Prostate gland (tissue), 2 donors: ENCODE measurements at regions not wholly inside any gene's neighbourhood (a gene's known extent, or its start where the extent isn't known, plus 50 kb on each side); places are given as distances from the start of the nearest gene placed in this dataset.

Experiments
- DNase-seq: peaks from one replicate; pipeline ENCODE4 v3.0.0-alpha.2; 2019; ENCODE audit warnings: low spot score
- H3K27ac ChIP-seq, 2 donors: fragments of 200-600 bp; sonication (generic); 2 replicates each; pipeline ENCODE4 v1.5.1; 2017 to 2019
- H3K27me3 ChIP-seq: fragments of 200-600 bp; sonication (generic); replicated peaks from 2 replicates; pipeline ENCODE4 v1.5.1; 2019; ENCODE audit not compliant: insufficient read depth
- H3K36me3 ChIP-seq, 2 donors: fragments of 200-600 bp; sonication (generic); 1 replicate in 1 of 2; 2 replicates in 1 of 2; pipeline versions ENCODE4 v1.5.1 to v1.8.1; 2017 to 2019
- H3K4me1 ChIP-seq: fragments of 200-600 bp; sonication (generic); replicated peaks from 2 replicates; pipeline ENCODE4 v1.5.1; 2019
- H3K4me3 ChIP-seq, 2 donors: fragments of 200-600 bp; sonication (generic); 2 replicates each; pipeline ENCODE4 v1.5.1; 2017 to 2019
- H3K9me3 ChIP-seq: fragments of 200-600 bp; sonication (generic); 2 replicates; pipeline ENCODE4 v1.5.1; 2017
- POLR2A ChIP-seq: fragments of 450-650 bp; IDR thresholded peaks from one replicate; pipeline ENCODE4 v1.6.1; 2016; ENCODE audit warnings: antibody characterized with exemption, mild to moderate bottlenecking
- POLR2AphosphoS5 ChIP-seq: sonication (generic); formaldehyde crosslinking; IDR thresholded peaks from one replicate; pipeline ENCODE4 v1.6.1; 2017; ENCODE audit warnings: antibody characterized with exemption
- WGBS: methylation state at CpG from one replicate; pipeline ENCODE4 v1.1.5; 2018; 5-methylcytosine and 5-hydroxymethylcytosine counted together
- intact Hi-C: fragments of 100-400 bp; cut with DNase I; formaldehyde crosslinking; loops from one replicate; pipeline ENCODE4 v1.14.2; 2022
- TF ChIP-seq, protein P1 (sequence below), 4 experiments: fragments of 200-600 bp in 2 of 4; fragments of 450-650 bp in 2 of 4; sonication (generic) in 2 of 4; IDR thresholded peaks; 1 replicate in 3 of 4; 2 replicates in 1 of 4; pipeline ENCODE4 v1.5.1; 2016 to 2019; ENCODE audit warnings: antibody characterized with exemption in 4 of 4, mild to moderate bottlenecking in 2 of 4, moderate library complexity in 2 of 4

DNA sequence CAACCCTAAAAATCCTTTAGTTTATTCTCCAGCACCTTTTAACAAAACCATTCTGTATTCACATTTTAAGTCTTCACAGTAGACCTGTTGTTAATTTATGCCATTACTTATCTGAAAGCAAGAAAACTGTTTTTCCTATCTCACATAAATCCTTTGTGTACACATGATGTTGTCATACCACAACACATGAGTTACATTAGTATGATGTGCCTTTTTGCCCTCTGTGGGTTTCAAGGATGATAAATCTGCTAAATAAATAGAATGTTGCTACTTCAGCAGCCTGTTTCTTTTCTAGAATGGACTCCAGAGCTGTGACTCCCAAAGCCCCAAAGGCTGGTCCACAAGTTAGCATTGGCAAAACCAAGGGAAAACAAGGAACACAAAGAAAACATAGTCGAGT, 151.6 kb downstream of the SERPINI1 start:
- intact Hi-C loops = loop anchor here (10.0 kb wide), 1 partner anchor 502 kb away; the partner anchor contains the start of gene ZBBX
- 37% methylated on average over 1 of the region's 1 CpG for whole genome bisulfite sequencing
- H3K4me1 ChIP-seq = no peaks in the 10 kb centered on the region
- TF ChIP-seq POLR2A = no peak
- no peak for TF ChIP-seq POLR2AphosphoS5
- TF ChIP-seq, protein P1, sequence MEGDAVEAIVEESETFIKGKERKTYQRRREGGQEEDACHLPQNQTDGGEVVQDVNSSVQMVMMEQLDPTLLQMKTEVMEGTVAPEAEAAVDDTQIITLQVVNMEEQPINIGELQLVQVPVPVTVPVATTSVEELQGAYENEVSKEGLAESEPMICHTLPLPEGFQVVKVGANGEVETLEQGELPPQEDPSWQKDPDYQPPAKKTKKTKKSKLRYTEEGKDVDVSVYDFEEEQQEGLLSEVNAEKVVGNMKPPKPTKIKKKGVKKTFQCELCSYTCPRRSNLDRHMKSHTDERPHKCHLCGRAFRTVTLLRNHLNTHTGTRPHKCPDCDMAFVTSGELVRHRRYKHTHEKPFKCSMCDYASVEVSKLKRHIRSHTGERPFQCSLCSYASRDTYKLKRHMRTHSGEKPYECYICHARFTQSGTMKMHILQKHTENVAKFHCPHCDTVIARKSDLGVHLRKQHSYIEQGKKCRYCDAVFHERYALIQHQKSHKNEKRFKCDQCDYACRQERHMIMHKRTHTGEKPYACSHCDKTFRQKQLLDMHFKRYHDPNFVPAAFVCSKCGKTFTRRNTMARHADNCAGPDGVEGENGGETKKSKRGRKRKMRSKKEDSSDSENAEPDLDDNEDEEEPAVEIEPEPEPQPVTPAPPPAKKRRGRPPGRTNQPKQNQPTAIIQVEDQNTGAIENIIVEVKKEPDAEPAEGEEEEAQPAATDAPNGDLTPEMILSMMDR (IDR thresholded peaks at IDR 0.05) = no peak
- no peaks in the 10 kb centered on the region for H3K36me3 ChIP-seq
- H3K27me3 ChIP-seq = no peaks in the 10 kb centered on the region
- H3K27ac ChIP-seq = no peak overlapping the region
- no peak overlapping the region for H3K4me3 ChIP-seq
- no peak for DNase-seq
- no peaks in the 10 kb centered on the region for H3K9me3 ChIP-seq

DNA sequence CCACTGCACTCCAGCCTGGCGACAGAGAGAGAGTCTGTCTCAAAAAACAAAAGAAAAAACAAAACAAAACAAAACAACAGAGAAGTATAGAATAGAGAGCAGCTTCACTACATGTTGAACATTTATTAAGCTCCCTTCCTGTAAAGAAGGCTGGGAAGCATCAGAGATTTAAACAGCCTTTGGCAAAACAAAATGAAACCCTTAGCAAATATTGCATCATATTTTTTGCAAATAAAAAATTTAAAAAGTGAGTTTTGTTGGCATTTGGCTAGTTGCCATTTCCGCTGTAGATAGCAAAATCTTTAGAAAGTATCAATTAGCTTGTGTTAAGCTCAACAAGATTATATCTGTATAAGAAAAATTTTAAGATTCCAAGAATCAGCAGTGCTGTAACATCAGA, 151.2 kb downstream of the SERPINI1 start:
- intact Hi-C loops = loop anchor here (10.0 kb wide), 1 partner anchor 502 kb away; the partner anchor contains the start of gene ZBBX
- Histone ChIP-seq H3K9me3 (no peaks in the 10 kb centered on the region), H3K27me3 (no peaks in the 10 kb centered on the region), H3K4me3 (no peak overlapping the region), H3K27ac (no peak overlapping the region), H3K4me1 (no peaks in the 10 kb centered on the region), H3K36me3 (no peaks in the 10 kb centered on the region)
- WGBS = 47% methylated on average over 2 of the region's 2 CpGs
- TF ChIP-seq POLR2AphosphoS5 = no peak
- TF ChIP-seq POLR2A = no peak
- TF ChIP-seq, protein P1 (IDR thresholded peaks at IDR 0.05) = no peak
- DNase-seq = no peak

DNA sequence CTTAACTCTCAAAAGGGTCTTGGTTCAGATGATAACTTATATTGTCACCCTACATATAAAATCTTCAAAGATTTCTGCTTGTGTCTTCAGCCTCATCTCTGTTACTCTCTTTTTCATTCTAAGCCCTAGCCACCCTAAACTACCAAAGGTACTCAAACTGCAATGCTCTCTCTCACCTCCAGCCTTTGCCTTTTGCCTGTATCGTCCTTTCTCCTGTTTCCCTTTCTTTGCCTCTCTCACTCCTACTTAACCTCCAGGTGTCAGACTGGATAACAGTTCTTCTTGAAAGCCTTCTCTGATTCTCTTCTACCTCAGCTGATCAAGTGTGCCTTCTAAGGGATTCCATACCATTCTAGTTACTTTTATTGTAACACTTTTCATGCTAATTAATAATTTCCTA, 149.8 kb downstream of the SERPINI1 start:
- H3K4me1 ChIP-seq = no peaks in the 10 kb centered on the region
- H3K27ac ChIP-seq = no peak overlapping the region
- no peaks in the 10 kb centered on the region for H3K27me3 ChIP-seq
- no peak for DNase-seq
- H3K4me3 ChIP-seq = no peak overlapping the region
- WGBS = 87% methylated on average over 1 of the region's 1 CpG
- TF ChIP-seq, protein P1 (IDR thresholded peaks at IDR 0.05) = no peak
- TF ChIP-seq POLR2AphosphoS5 (no peak), POLR2A (no peak)
- no peaks in the 10 kb centered on the region for H3K36me3 ChIP-seq
- H3K9me3 ChIP-seq = no peaks in the 10 kb centered on the region
- intact Hi-C loops = loop anchor here (10.0 kb wide), 1 partner anchor 500 kb away; the partner anchor contains the start of gene ZBBX

DNA sequence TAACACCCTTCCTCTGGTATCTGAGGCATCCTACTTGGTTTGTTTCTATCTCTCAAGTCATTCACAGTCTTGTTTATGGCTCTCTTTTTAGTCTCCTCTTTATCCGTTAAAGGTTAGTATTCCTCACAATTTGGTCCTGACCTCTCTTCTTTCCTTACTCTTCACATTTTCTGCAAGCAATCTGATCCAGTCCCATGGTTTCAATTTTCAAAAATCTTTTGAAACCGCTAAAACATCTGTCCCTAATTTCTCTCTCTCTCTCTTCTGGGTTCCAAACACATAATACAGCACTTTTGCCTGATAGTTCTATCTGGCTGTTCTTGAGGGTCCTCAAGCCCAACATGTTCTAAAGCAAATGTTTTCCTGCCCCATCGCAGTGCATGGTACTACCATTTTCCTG, 149.0 kb downstream of the SERPINI1 start:
- no peak overlapping the region for H3K4me3 ChIP-seq
- H3K4me1 ChIP-seq = no peaks in the 10 kb centered on the region
- no peaks in the 10 kb centered on the region for H3K36me3 ChIP-seq
- H3K9me3 ChIP-seq = no peaks in the 10 kb centered on the region
- intact Hi-C loops = loop anchor here (10.0 kb wide), 1 partner anchor 500 kb away; the partner anchor contains the start of gene ZBBX
- TF ChIP-seq, protein P1 (IDR thresholded peaks at IDR 0.05) = no peak
- TF ChIP-seq POLR2A (no peak), POLR2AphosphoS5 (no peak)
- no peaks in the 10 kb centered on the region for H3K27me3 ChIP-seq
- no peak for DNase-seq
- WGBS = 88% methylated on average over 3 of the region's 3 CpGs
- H3K27ac ChIP-seq = no peak overlapping the region

DNA sequence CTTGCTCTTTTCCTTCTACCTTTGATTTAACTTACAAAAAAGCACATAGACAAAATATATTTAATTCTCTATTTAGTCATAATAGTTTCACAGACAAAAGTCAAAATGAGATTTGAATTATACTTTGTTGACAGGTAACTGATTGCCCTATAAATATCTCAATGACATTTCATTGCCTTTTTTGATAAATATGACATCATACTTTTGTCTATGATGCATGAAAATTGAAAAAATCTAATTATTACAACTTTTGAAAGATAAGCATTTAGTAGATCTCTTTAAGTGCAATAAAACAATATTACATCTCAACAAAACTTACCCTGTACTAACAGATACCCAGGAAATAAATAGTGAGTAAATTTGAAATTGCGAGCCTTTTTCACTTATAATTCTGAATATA, 147.9 kb downstream of the SERPINI1 start:
- intact Hi-C loops = loop anchor here (10.0 kb wide), 1 partner anchor 499 kb away; the partner anchor contains the start of gene ZBBX
- Histone ChIP-seq H3K27ac (no peak overlapping the region), H3K9me3 (no peaks in the 10 kb centered on the region), H3K27me3 (no peaks in the 10 kb centered on the region), H3K4me1 (no peaks in the 10 kb centered on the region), H3K4me3 (no peak overlapping the region), H3K36me3 (no peaks in the 10 kb centered on the region)
- TF ChIP-seq POLR2AphosphoS5 (no peak), POLR2A (no peak)
- TF ChIP-seq, protein P1 (IDR thresholded peaks at IDR 0.05) = no peak
- WGBS = 98% methylated on average over 1 of the region's 1 CpG
- no peak for DNase-seq
